OCI-LY1 (cell line): ENCODE measurements at regions not wholly inside any gene's neighbourhood (a gene's known extent, or its start where the extent isn't known, plus 50 kb on each side); places are given as distances from the start of the nearest gene placed in this dataset.

Experiments
- H2AFZ ChIP-seq: fragments of 200-600 bp; sonication (generic), shearing (Covaris generic); 2 replicates; pipeline ENCODE4 v1.6.0; 2014; ENCODE audit warnings: antibody characterized with exemption, mild to moderate bottlenecking, low read length
- H3F3A ChIP-seq: fragments of 200-600 bp; sonication (generic), shearing (Covaris generic); 2 replicates; pipeline ENCODE4 v1.6.0; 2014; ENCODE audit warnings: mild to moderate bottlenecking, antibody characterized with exemption, low read length, moderate library complexity; ENCODE audit not compliant: insufficient read depth
- H3K27ac ChIP-seq: fragments of 200-600 bp; sonication (generic); 2 replicates; pipeline ENCODE4 v1.5.1; 2014; ENCODE audit warnings: low read length, mixed run types, mild to moderate bottlenecking, low read depth; ENCODE audit not compliant: poor library complexity, severe bottlenecking
- H3K27me3 ChIP-seq: fragments of 200-600 bp; sonication (generic); 2 replicates; pipeline ENCODE4 v1.6.0; 2014; ENCODE audit warnings: antibody characterized with exemption, mild to moderate bottlenecking, low read length, moderate library complexity; ENCODE audit not compliant: insufficient read depth
- H3K36me3 ChIP-seq: fragments of 200-600 bp; sonication (generic); 2 replicates; pipeline ENCODE4 v1.6.1; 2014; ENCODE audit warnings: mild to moderate bottlenecking, antibody characterized with exemption, low read length, moderate library complexity, mixed read lengths; ENCODE audit not compliant: insufficient read depth
- H3K4me1 ChIP-seq: fragments of 200-600 bp; sonication (generic); 2 replicates; pipeline ENCODE4 v1.5.1; 2014; ENCODE audit warnings: mild to moderate bottlenecking, low read length, moderate library complexity; ENCODE audit not compliant: insufficient read depth, severe bottlenecking
- H3K4me2 ChIP-seq: fragments of 200-600 bp; sonication (generic), shearing (Covaris generic); 2 replicates; pipeline ENCODE4 v1.6.1; 2014; ENCODE audit warnings: low read length
- H3K4me3 ChIP-seq: fragments of 200-600 bp; sonication (generic); 2 replicates; pipeline ENCODE4 v1.5.1; 2014; ENCODE audit warnings: low read length, low read depth, mild to moderate bottlenecking, mixed read lengths; ENCODE audit not compliant: poor library complexity, severe bottlenecking
- H3K79me2 ChIP-seq: fragments of 200-600 bp; shearing (Covaris generic); 2 replicates; pipeline ENCODE4 v1.6.1; 2016; ENCODE audit warnings: mixed run types, low read length, mixed read lengths; ENCODE audit not compliant: insufficient read depth
- H3K9ac ChIP-seq: fragments of 200-600 bp; sonication (generic), shearing (Covaris generic); 2 replicates; pipeline ENCODE4 v1.6.1; 2014; ENCODE audit warnings: mild to moderate bottlenecking, low read length, mixed read lengths
- H3K9me2 ChIP-seq: fragments of 200-600 bp; sonication (generic), shearing (Covaris generic); 2 replicates; pipeline ENCODE4 v1.6.1; 2014; ENCODE audit warnings: low read depth, mild to moderate bottlenecking, low read length, mixed read lengths
- H3K9me3 ChIP-seq: fragments of 200-600 bp; shearing (Covaris generic); 2 replicates; pipeline ENCODE4 v1.6.1; 2014; ENCODE audit warnings: low read length, mixed read lengths
- H4K20me1 ChIP-seq: fragments of 200-600 bp; sonication (generic), shearing (Covaris generic); 2 replicates; pipeline ENCODE4 v1.6.0; 2016; ENCODE audit warnings: mild to moderate bottlenecking, low read length; ENCODE audit not compliant: insufficient read depth
- EZH2 ChIP-seq: fragments of 200-600 bp; sonication (generic), shearing (Covaris generic); IDR thresholded peaks from 2 replicates; pipeline ENCODE4 v1.8.0; 2017; ENCODE audit warnings: borderline replicate concordance, mixed run types, mild to moderate bottlenecking, antibody characterized with exemption, low read length, moderate library complexity, mixed read lengths
- TF ChIP-seq, protein P1 (sequence below): fragments of 200-600 bp; sonication (generic), shearing (Covaris generic); IDR thresholded peaks from 2 replicates; pipeline ENCODE4 v1.5.1; 2017; ENCODE audit warnings: mild to moderate bottlenecking, antibody characterized with exemption, low read length, moderate library complexity, mixed read lengths

DNA sequence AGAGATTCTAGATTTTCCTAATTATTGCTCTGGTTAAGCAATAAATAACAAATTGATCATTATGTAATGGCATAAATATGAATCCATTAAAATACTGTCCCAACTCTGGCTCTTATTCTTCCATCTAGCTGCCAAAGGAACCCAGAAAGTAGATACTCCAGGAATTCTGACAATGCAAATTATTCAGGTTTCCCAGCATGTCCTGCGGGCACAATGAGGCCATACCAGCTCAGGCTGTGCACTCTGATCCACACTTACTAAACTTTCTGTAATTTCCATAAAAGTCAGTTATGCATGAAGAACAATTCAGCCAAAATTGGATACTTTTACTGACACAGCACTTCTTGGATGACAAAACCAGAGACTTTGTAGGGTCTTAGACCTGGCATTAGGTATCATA, 576.3 kb downstream of the KCNH5 start:
- Histone ChIP-seq H3F3A (no peaks in the 10 kb centered on the region), H3K79me2 (no peaks in the 10 kb centered on the region), H3K27me3 (no peaks in the 10 kb centered on the region), H3K9ac (no peak overlapping the region), H3K9me2 (no peaks in the 10 kb centered on the region), H2AFZ (no peak overlapping the region), H3K4me1 (no peaks in the 10 kb centered on the region), H3K4me2 (no peak overlapping the region), H4K20me1 (no peaks in the 10 kb centered on the region), H3K9me3 (no peaks in the 10 kb centered on the region), H3K27ac (no peak overlapping the region), H3K36me3 (no peaks in the 10 kb centered on the region), H3K4me3 (no peak overlapping the region)
- TF ChIP-seq, protein P1, sequence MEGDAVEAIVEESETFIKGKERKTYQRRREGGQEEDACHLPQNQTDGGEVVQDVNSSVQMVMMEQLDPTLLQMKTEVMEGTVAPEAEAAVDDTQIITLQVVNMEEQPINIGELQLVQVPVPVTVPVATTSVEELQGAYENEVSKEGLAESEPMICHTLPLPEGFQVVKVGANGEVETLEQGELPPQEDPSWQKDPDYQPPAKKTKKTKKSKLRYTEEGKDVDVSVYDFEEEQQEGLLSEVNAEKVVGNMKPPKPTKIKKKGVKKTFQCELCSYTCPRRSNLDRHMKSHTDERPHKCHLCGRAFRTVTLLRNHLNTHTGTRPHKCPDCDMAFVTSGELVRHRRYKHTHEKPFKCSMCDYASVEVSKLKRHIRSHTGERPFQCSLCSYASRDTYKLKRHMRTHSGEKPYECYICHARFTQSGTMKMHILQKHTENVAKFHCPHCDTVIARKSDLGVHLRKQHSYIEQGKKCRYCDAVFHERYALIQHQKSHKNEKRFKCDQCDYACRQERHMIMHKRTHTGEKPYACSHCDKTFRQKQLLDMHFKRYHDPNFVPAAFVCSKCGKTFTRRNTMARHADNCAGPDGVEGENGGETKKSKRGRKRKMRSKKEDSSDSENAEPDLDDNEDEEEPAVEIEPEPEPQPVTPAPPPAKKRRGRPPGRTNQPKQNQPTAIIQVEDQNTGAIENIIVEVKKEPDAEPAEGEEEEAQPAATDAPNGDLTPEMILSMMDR, result no peak
- TF ChIP-seq EZH2, result no peak

DNA sequence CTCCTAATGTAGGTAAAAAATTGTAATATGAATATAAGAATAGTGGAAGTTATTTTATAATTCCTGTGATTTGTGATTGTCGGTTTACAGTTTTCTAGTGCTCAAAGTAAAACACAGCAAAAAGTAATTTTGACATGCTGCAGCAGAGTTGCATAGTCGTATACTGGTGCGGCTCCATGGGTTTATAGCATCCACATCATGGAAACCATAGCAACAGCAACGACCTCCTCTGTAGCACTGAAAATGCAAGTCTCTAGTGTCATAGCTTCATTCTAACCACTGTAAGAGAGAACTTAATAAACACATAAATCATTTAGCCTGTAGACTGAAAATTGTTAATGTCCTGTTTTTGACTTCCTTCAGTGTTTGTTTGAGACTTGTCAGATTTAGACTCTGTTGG, 574.3 kb downstream of the KCNH5 start:
- Histone ChIP-seq H3K27me3 (no peaks in the 10 kb centered on the region), H3K4me2 (no peak overlapping the region), H3K27ac (no peak overlapping the region), H3K9ac (no peak overlapping the region), H4K20me1 (no peaks in the 10 kb centered on the region), H3K4me1 (no peaks in the 10 kb centered on the region), H2AFZ (no peak overlapping the region), H3K4me3 (no peak overlapping the region), H3K36me3 (no peaks in the 10 kb centered on the region), H3K9me3 (no peaks in the 10 kb centered on the region), H3K9me2 (no peaks in the 10 kb centered on the region), H3F3A (no peaks in the 10 kb centered on the region), H3K79me2 (no peaks in the 10 kb centered on the region)
- no peak for TF ChIP-seq EZH2
- TF ChIP-seq, protein P1, result no peak

DNA sequence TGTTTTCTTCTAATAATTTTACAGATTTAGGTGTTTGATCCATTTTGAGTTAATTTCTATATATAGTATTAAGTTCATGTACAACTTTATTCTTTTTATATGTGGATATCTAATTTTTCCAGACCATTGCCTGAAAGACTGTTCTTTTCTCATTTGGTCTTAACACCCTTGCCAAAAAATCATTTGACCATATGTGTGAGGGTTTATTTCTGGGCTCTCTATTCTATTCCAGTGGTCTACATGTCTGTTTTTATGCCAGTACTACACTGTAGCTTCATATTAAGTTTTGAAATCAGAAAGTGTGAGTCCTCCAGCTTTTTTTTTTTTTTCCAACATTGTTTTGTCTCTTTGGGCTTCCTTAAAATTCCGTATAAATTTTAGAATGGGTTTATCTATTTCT, 554.1 kb downstream of the KCNH5 start:
- Histone ChIP-seq H3K9ac (no peak overlapping the region), H3K79me2 (no peaks in the 10 kb centered on the region)

More for the DNA sequence above, 554.1 kb downstream of the KCNH5 start:
- no peaks in the 10 kb centered on the region for H3K4me1 ChIP-seq
- no peaks in the 10 kb centered on the region for H3K36me3 ChIP-seq
- no peak overlapping the region for H3K27ac ChIP-seq
- H3K9me2 ChIP-seq, result no peaks in the 10 kb centered on the region
- H3K4me3 ChIP-seq, result no peak overlapping the region
- H2AFZ ChIP-seq, result no peak overlapping the region
- TF ChIP-seq, protein P1, result no peak
- TF ChIP-seq EZH2, result no peak
- H4K20me1 ChIP-seq, result no peaks in the 10 kb centered on the region
- no peaks in the 10 kb centered on the region for H3F3A ChIP-seq
- H3K4me2 ChIP-seq, result no peak overlapping the region
- H3K27me3 ChIP-seq, result no peaks in the 10 kb centered on the region
- no peaks in the 10 kb centered on the region for H3K9me3 ChIP-seq
